HG02571 (cell line): ENCODE measurements at regions not wholly inside any gene's neighbourhood (a gene's known extent, or its start where the extent isn't known, plus 50 kb on each side); places are given as distances from the start of the nearest gene placed in this dataset.
"Not testable (repeated sequence)": the region's sequence is repeated elsewhere in the genome, so short reads cannot be mapped to it uniquely, and the experiment has no call there.

ENCODE experiments used
- ATAC-seq: cut with Tn5 transposase; IDR thresholded peaks from one replicate; pipeline ENCODE4 v1.9.1; 2021; ENCODE audit warnings: mild to moderate bottlenecking, moderate library complexity; ENCODE audit not compliant: unreplicated experiment

- no peak for ATAC-seq
Observed at GRCh38 chr1:87976316-87976715, 647.6 kb downstream of the LMO4 start.

GRCh38 chr1:87977145-87977544 lies 648.5 kb downstream of the LMO4 start:
- no peak for ATAC-seq

GRCh38 chr1:87979079-87979478 lies 650.4 kb downstream of the LMO4 start:
- ATAC-seq: no peak

- no peak for ATAC-seq
Observed at GRCh38 chr1:87980494-87980893, 651.8 kb downstream of the LMO4 start.

GRCh38 chr1:87981386-87981785 lies 652.7 kb downstream of the LMO4 start:
- no peak for ATAC-seq

- no peak for ATAC-seq
Observed at GRCh38 chr1:87981810-87982209, 653.1 kb downstream of the LMO4 start.

- no peak for ATAC-seq
Observed at GRCh38 chr1:87983841-87984240, 655.2 kb downstream of the LMO4 start.

- ATAC-seq: no peak
Observed at GRCh38 chr1:87985071-87985470, 656.4 kb downstream of the LMO4 start.

- no peak for ATAC-seq
Observed at GRCh38 chr1:87986130-87986866, 657.6 kb downstream of the LMO4 start.

GRCh38 chr1:87989346-87989745 lies 660.7 kb downstream of the LMO4 start:
- ATAC-seq: no peak

GRCh38 chr1:87992536-87992935 lies 663.9 kb downstream of the LMO4 start:
- ATAC-seq: not testable (repeated sequence)

GRCh38 chr1:87993051-87993450 lies 664.4 kb downstream of the LMO4 start:
- ATAC-seq: no peak

GRCh38 chr1:87999852-88000251 lies 671.2 kb downstream of the LMO4 start:
- no peak for ATAC-seq

GRCh38 chr1:88001460-88001859 lies 672.8 kb downstream of the LMO4 start:
- no peak for ATAC-seq

- ATAC-seq: no peak
Observed at GRCh38 chr1:88003255-88003654, 674.6 kb downstream of the LMO4 start.

- ATAC-seq: no peak
Observed at GRCh38 chr1:88009916-88010315, 674.2 kb upstream of the PKN2 start.

- ATAC-seq: no peak
Observed at GRCh38 chr1:88013485-88013884, 670.6 kb upstream of the PKN2 start.

GRCh38 chr1:88014131-88014530 lies 669.9 kb upstream of the PKN2 start:
- no peak for ATAC-seq

- no peak for ATAC-seq
Observed at GRCh38 chr1:88016947-88017346, 667.1 kb upstream of the PKN2 start.

- no peak for ATAC-seq
Observed at GRCh38 chr1:88021529-88021928, 662.5 kb upstream of the PKN2 start.

- ATAC-seq: no peak
Observed at GRCh38 chr1:88022516-88022915, 661.6 kb upstream of the PKN2 start.

GRCh38 chr1:88029142-88029541 lies 654.9 kb upstream of the PKN2 start:
- ATAC-seq: no peak

- ATAC-seq: no peak
Observed at GRCh38 chr1:88029899-88030298, 654.2 kb upstream of the PKN2 start.
